Effector CD8-positive, alpha-beta T cell (primary cell): ENCODE measurements at regions not wholly inside any gene's neighbourhood (a gene's known extent, or its start where the extent isn't known, plus 50 kb on each side); places are given as distances from the start of the nearest gene placed in this dataset.

ENCODE experiments used
- DNase-seq: peaks from one replicate; lab custom pipeline; 2025; lab: John Stamatoyannopoulos, UW

- DNase-seq: no peak
Observed at GRCh38 chr9:88923653-88924288, 67.5 kb upstream of the S1PR3 start.

- DNase-seq: no peak
Observed at GRCh38 chr9:88925481-88925880, 65.8 kb upstream of the S1PR3 start.

- no peak for DNase-seq
Observed at GRCh38 chr9:88926781-88927505, 64.3 kb upstream of the S1PR3 start.

GRCh38 chr9:88927510-88927909 lies 63.8 kb upstream of the S1PR3 start:
- no peak for DNase-seq

- no peak for DNase-seq
Observed at GRCh38 chr9:88930716-88931115, 60.6 kb upstream of the S1PR3 start.

GRCh38 chr9:88932766-88933165 lies 58.5 kb upstream of the S1PR3 start:
- DNase-seq: no peak

- no peak for DNase-seq
Observed at GRCh38 chr9:88933607-88934379, 57.5 kb upstream of the S1PR3 start.

GRCh38 chr9:88934876-88935535 lies 56.3 kb upstream of the S1PR3 start:
- no peak for DNase-seq

GRCh38 chr9:88936132-88936531 lies 55.1 kb upstream of the S1PR3 start:
- DNase-seq: no peak

GRCh38 chr9:88936668-88937067 lies 54.6 kb upstream of the S1PR3 start:
- DNase-seq: no peak

GRCh38 chr9:88937248-88937647 lies 54.0 kb upstream of the S1PR3 start:
- DNase-seq: no peak

- DNase-seq: no peak
Observed at GRCh38 chr9:88938189-88938588, 53.1 kb upstream of the S1PR3 start.
